ENCODE measurements at regions not wholly inside any gene's neighbourhood (a gene's known extent, or its start where the extent isn't known, plus 50 kb on each side); places are given as distances from the start of the nearest gene placed in this dataset.

DNA sequence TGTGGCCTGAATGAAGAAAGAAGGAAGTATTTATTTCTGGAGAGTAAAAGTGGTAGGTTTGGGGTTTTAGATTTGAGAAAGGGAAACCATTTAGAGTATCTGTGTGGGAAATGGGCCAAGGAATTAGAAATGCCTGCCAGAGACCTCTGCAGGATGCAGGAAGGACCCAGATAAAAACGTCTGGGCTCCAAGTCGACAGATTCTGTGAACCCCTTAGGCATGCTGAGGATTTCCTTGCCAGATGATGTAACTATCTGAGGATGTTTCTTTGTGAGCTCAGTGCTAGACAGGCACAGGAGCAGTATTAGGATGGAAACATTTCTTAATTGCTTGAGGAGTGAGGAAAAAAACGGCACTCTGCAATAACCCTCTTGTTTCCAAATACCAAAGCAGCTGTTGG, 251.8 kb upstream of the DMRT1 start:
- no CpG with 5 or more reads among the region's 3 CpGs for WGBS, 2 donors (ENCODE audit: extremely low coverage in 2 of 2, insufficient read length in 2 of 2, insufficient replicate concordance in 1 of 2)

DNA sequence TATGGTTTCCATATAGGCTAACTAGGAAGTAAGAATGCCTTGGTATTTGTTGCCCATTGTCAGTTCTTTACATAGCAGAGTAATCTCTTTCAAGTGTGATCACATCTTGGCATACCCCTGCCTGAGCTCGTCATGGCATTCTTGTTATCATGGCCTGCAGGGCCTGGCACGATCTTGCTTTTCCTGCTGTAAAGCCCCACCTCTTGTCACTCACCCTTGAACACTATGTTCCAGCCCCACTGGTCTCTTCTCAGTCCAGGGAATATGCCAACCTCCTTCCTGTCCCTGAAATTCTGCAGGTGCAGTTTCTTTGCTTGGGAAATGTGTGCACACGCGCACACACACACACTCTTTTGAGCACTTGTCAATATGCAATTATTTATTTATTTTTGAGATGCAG, 250.2 kb upstream of the DMRT1 start:
- no peak overlapping the region for H3K4me3 ChIP-seq (ENCODE audit: low read length in 2 of 2)
- H2BK12ac ChIP-seq (ENCODE audit: low read length), result no peak overlapping the region
- H3K27ac ChIP-seq (replicated peaks; ENCODE audit: low read length), result no peak overlapping the region
- H2BK5ac ChIP-seq (ENCODE audit: low read length), result no peak overlapping the region
- H2AK5ac ChIP-seq (ENCODE audit: low read depth, low read length), result no peak overlapping the region
- no peak overlapping the region for H3K4me2 ChIP-seq (ENCODE audit: insufficient read depth, low read length, poor library complexity, severe bottlenecking)
- H4K8ac ChIP-seq (ENCODE audit: low read depth, low read length), result no peak overlapping the region
- no peak overlapping the region for H4K91ac ChIP-seq (ENCODE audit: low read depth, low read length, poor library complexity)
- no peaks in the 10 kb centered on the region for H3K79me1 ChIP-seq (ENCODE audit: low read depth, low read length)
- WGBS, 2 donors (ENCODE audit: extremely low coverage in 2 of 2, insufficient read length in 2 of 2, insufficient replicate concordance in 1 of 2), result no CpG with 5 or more reads among the region's 4 CpGs
- no peak overlapping the region for H2BK15ac ChIP-seq (ENCODE audit: low read length)
- H3K9me3 ChIP-seq (replicated peaks in 1 of 2; ENCODE audit: control insufficient read depth in 2 of 2, insufficient read depth in 1 of 2, low read depth in 1 of 2, low read length in 2 of 2), result no peaks in the 10 kb centered on the region
- H3K36me3 ChIP-seq (replicated peaks in 1 of 2; ENCODE audit: control insufficient read depth in 2 of 2, insufficient read depth in 2 of 2, low read length in 2 of 2), result no peaks in the 10 kb centered on the region
- H3K14ac ChIP-seq (ENCODE audit: low read length), result no peak overlapping the region
- H3K27me3 ChIP-seq (ENCODE audit: control insufficient read depth in 3 of 3, insufficient read depth in 3 of 3, low read depth in 1 of 3, low read length in 3 of 3), result no peaks in the 10 kb centered on the region
- no peak overlapping the region for H2BK120ac ChIP-seq (ENCODE audit: low read depth, low read length)
- H3K4ac ChIP-seq (ENCODE audit: low read length), result no peak overlapping the region
- no peak overlapping the region for H3K23ac ChIP-seq (ENCODE audit: low read depth, low read length, poor library complexity)
- peaks cover 0 to 3% of the 10 kb centered on the region in 2 donors for H3K4me1 ChIP-seq (ENCODE audit: control insufficient read depth in 2 of 2, insufficient read depth in 1 of 2, low read depth in 1 of 2, low read length in 2 of 2)
- no peak overlapping the region for H3K9ac ChIP-seq (ENCODE audit: low read depth, low read length, poor library complexity)
- H3K18ac ChIP-seq (ENCODE audit: low read length), result no peak overlapping the region
- H2AFZ ChIP-seq (ENCODE audit: low read length), result no peak overlapping the region
- no peak for DNase-seq (ENCODE audit: low spot score)

More for the DNA sequence above, 251.8 kb upstream of the DMRT1 start:
- H3K4me3 ChIP-seq (ENCODE audit: low read length in 2 of 2), result no peak overlapping the region
- H2BK120ac ChIP-seq (ENCODE audit: low read depth, low read length), result no peak overlapping the region
- no peak overlapping the region for H3K14ac ChIP-seq (ENCODE audit: low read length)
- H2AFZ ChIP-seq (ENCODE audit: low read length), result no peak overlapping the region
- no peaks in the 10 kb centered on the region for H3K27me3 ChIP-seq (ENCODE audit: control insufficient read depth in 3 of 3, insufficient read depth in 3 of 3, low read depth in 1 of 3, low read length in 3 of 3)
- no peak overlapping the region for H2AK5ac ChIP-seq (ENCODE audit: low read depth, low read length)
- H3K4ac ChIP-seq (ENCODE audit: low read length), result no peak overlapping the region
- no peak overlapping the region for H2BK12ac ChIP-seq (ENCODE audit: low read length)
- H3K9ac ChIP-seq (ENCODE audit: low read depth, low read length, poor library complexity), result no peak overlapping the region
- no peak overlapping the region for H3K4me2 ChIP-seq (ENCODE audit: insufficient read depth, low read length, poor library complexity, severe bottlenecking)
- no peak overlapping the region for H4K8ac ChIP-seq (ENCODE audit: low read depth, low read length)
- no peak for DNase-seq (ENCODE audit: low spot score)
- no peak overlapping the region for H4K91ac ChIP-seq (ENCODE audit: low read depth, low read length, poor library complexity)
- H2BK5ac ChIP-seq (ENCODE audit: low read length), result no peak overlapping the region
- no peaks in the 10 kb centered on the region for H3K9me3 ChIP-seq (replicated peaks in 1 of 2; ENCODE audit: control insufficient read depth in 2 of 2, insufficient read depth in 1 of 2, low read depth in 1 of 2, low read length in 2 of 2)
- H3K27ac ChIP-seq (replicated peaks; ENCODE audit: low read length), result no peak overlapping the region
- H3K23ac ChIP-seq (ENCODE audit: low read depth, low read length, poor library complexity), result no peak overlapping the region
- no peaks in the 10 kb centered on the region for H3K36me3 ChIP-seq (replicated peaks in 1 of 2; ENCODE audit: control insufficient read depth in 2 of 2, insufficient read depth in 2 of 2, low read length in 2 of 2)
- peaks cover 0 to 3% of the 10 kb centered on the region in 2 donors for H3K4me1 ChIP-seq (ENCODE audit: control insufficient read depth in 2 of 2, insufficient read depth in 1 of 2, low read depth in 1 of 2, low read length in 2 of 2)
- no peak overlapping the region for H3K18ac ChIP-seq (ENCODE audit: low read length)
- H2BK15ac ChIP-seq (ENCODE audit: low read length), result no peak overlapping the region
- no peaks in the 10 kb centered on the region for H3K79me1 ChIP-seq (ENCODE audit: low read depth, low read length)

DNA sequence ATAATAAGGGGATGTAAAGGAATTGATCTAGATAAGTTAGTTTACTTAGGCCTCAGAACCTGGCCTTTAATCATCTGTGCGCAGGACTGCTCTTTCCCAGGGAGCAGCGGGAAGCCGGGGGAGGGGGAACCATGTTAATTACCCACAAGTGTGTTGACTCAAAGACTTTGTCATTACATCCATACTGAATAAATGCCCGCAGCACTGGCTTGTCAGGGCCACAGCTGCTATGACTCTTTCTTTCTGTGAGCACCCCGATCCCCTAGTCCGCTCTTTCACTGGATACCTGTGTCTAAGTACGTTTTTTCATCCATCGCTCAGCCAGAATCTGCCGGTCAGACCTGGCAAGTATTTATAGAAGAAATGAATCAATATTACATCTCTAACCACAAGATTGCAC, 249.3 kb upstream of the DMRT1 start:
- no peaks in the 10 kb centered on the region for H3K9me3 ChIP-seq (replicated peaks in 1 of 2; ENCODE audit: control insufficient read depth in 2 of 2, insufficient read depth in 1 of 2, low read depth in 1 of 2, low read length in 2 of 2)
- no peak overlapping the region for H3K4me3 ChIP-seq (ENCODE audit: low read length in 2 of 2)
- no peaks in the 10 kb centered on the region for H3K36me3 ChIP-seq (replicated peaks in 1 of 2; ENCODE audit: control insufficient read depth in 2 of 2, insufficient read depth in 2 of 2, low read length in 2 of 2)
- H2AFZ ChIP-seq (ENCODE audit: low read length), result no peak overlapping the region
- no peak overlapping the region for H3K4ac ChIP-seq (ENCODE audit: low read length)
- no peak overlapping the region for H2AK5ac ChIP-seq (ENCODE audit: low read depth, low read length)
- no peak overlapping the region for H3K18ac ChIP-seq (ENCODE audit: low read length)
- no peak overlapping the region for H4K91ac ChIP-seq (ENCODE audit: low read depth, low read length, poor library complexity)
- H3K9ac ChIP-seq (ENCODE audit: low read depth, low read length, poor library complexity), result no peak overlapping the region
- WGBS, 2 donors (ENCODE audit: extremely low coverage in 2 of 2, insufficient read length in 2 of 2, insufficient replicate concordance in 1 of 2), result no CpG with 5 or more reads among the region's 9 CpGs
- DNase-seq (ENCODE audit: low spot score), result no peak
- H4K8ac ChIP-seq (ENCODE audit: low read depth, low read length), result no peak overlapping the region
- no peak overlapping the region for H2BK12ac ChIP-seq (ENCODE audit: low read length)
- no peak overlapping the region for H3K27ac ChIP-seq (replicated peaks; ENCODE audit: low read length)
- H3K4me2 ChIP-seq (ENCODE audit: insufficient read depth, low read length, poor library complexity, severe bottlenecking), result no peak overlapping the region
- peaks cover 0 to 3% of the 10 kb centered on the region in 2 donors for H3K4me1 ChIP-seq (ENCODE audit: control insufficient read depth in 2 of 2, insufficient read depth in 1 of 2, low read depth in 1 of 2, low read length in 2 of 2)
- no peak overlapping the region for H2BK5ac ChIP-seq (ENCODE audit: low read length)
- no peaks in the 10 kb centered on the region for H3K27me3 ChIP-seq (ENCODE audit: control insufficient read depth in 3 of 3, insufficient read depth in 3 of 3, low read depth in 1 of 3, low read length in 3 of 3)
- no peaks in the 10 kb centered on the region for H3K79me1 ChIP-seq (ENCODE audit: low read depth, low read length)
- no peak overlapping the region for H3K14ac ChIP-seq (ENCODE audit: low read length)
- no peak overlapping the region for H2BK15ac ChIP-seq (ENCODE audit: low read length)
- no peak overlapping the region for H2BK120ac ChIP-seq (ENCODE audit: low read depth, low read length)
- no peak overlapping the region for H3K23ac ChIP-seq (ENCODE audit: low read depth, low read length, poor library complexity)

DNA sequence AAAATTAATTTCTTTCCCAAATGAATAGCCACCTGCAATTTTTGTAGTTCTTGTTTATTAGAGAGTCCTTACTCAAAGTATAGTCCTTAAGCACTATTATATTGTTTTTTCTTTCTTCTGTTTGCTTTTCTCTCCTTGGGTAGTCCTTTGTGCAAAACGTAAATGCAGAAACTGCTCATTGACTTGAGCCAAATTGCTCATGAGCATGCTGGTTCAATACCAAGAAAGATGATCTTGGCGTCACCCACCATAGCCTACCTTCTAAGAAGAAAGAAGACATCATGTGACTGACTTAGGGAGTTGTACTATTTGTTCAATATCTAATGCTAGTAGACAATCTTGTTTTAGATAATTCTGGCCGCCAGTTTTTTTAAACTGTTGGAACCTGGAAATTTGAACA, 248.8 kb upstream of the DMRT1 start:
- no peak overlapping the region for H3K18ac ChIP-seq (ENCODE audit: low read length)

More for the DNA sequence above, 248.8 kb upstream of the DMRT1 start:
- Histone ChIP-seq H2BK5ac (ENCODE audit: low read length) (no peak overlapping the region), H2BK120ac (ENCODE audit: low read depth, low read length) (no peak overlapping the region), H3K4me1 (ENCODE audit: control insufficient read depth in 2 of 2, insufficient read depth in 1 of 2, low read depth in 1 of 2, low read length in 2 of 2) (peaks cover 0 to 3% of the 10 kb centered on the region in 2 donors), H3K4ac (ENCODE audit: low read length) (no peak overlapping the region), H2BK12ac (ENCODE audit: low read length) (no peak overlapping the region), H3K27ac (replicated peaks; ENCODE audit: low read length) (no peak overlapping the region), H3K14ac (ENCODE audit: low read length) (no peak overlapping the region), H3K79me1 (ENCODE audit: low read depth, low read length) (no peaks in the 10 kb centered on the region), H4K8ac (ENCODE audit: low read depth, low read length) (no peak overlapping the region), H3K27me3 (ENCODE audit: control insufficient read depth in 3 of 3, insufficient read depth in 3 of 3, low read depth in 1 of 3, low read length in 3 of 3) (no peaks in the 10 kb centered on the region), H2AFZ (ENCODE audit: low read length) (no peak overlapping the region), H3K4me2 (ENCODE audit: insufficient read depth, low read length, poor library complexity, severe bottlenecking) (no peak overlapping the region), H3K23ac (ENCODE audit: low read depth, low read length, poor library complexity) (no peak overlapping the region), H3K4me3 (ENCODE audit: low read length in 2 of 2) (no peak overlapping the region), H3K36me3 (replicated peaks in 1 of 2; ENCODE audit: control insufficient read depth in 2 of 2, insufficient read depth in 2 of 2, low read length in 2 of 2) (no peaks in the 10 kb centered on the region), H2BK15ac (ENCODE audit: low read length) (no peak overlapping the region), H2AK5ac (ENCODE audit: low read depth, low read length) (no peak overlapping the region), H3K9ac (ENCODE audit: low read depth, low read length, poor library complexity) (no peak overlapping the region), H4K91ac (ENCODE audit: low read depth, low read length, poor library complexity) (no peak overlapping the region), H3K9me3 (replicated peaks in 1 of 2; ENCODE audit: control insufficient read depth in 2 of 2, insufficient read depth in 1 of 2, low read depth in 1 of 2, low read length in 2 of 2) (no peaks in the 10 kb centered on the region)
- WGBS, 2 donors (ENCODE audit: extremely low coverage in 2 of 2, insufficient read length in 2 of 2, insufficient replicate concordance in 1 of 2), result no CpG with 5 or more reads among the region's 3 CpGs
- DNase-seq (ENCODE audit: low spot score), result no peak

Measured in neuronal stem cell (in vitro differentiated cells).